DMS53 treated with DMSO at 0.1 percent for 48 hours (cell line): ENCODE measurements at regions not wholly inside any gene's neighbourhood (a gene's known extent, or its start where the extent isn't known, plus 50 kb on each side); places are given as distances from the start of the nearest gene placed in this dataset.
"Not testable (repeated sequence)": the region's sequence is repeated elsewhere in the genome, so short reads cannot be mapped to it uniquely, and the experiment has no call there.

Experiments used
- DNase-seq: peaks from one replicate; lab custom pipeline; 2025; ENCODE audit not compliant: unreplicated experiment; lab: John Stamatoyannopoulos, UW

DNA sequence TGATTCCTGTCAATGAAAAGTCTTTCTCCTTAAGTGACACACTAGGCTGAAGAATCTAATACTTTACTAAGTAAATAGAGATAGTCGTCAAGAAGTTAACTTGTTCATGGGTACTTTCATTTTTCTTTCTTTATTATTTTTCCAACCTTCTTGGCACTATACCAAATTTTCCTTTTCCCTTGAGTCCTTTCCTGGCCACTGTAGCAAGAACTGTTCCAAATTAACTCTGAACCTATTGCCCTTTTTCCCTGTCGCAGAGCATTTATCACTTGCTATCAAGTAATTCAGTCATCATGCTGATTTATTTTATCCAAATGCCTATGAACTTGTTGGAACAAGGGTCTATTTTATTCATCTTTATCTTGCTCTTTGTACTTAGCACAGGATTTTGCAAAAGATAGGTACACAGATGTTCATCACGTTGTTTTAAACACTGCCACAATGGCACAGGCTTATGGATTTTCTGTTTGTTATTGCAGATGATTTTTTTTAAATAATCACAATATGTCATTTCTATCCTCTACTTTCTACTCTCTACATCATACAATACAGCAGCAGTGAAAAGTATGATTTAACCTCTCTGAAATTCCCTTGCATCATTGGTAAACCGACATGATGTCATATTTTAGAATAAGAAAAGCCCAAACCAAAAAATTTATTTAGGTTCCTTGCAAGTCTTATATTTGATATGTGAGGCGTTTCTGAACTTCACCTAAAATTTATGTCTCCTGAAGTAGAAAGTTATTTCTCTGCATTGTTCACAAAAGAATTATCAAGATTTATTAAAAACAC, 2352.3 kb downstream of the PCDH7 start:
- no peak for DNase-seq

DNA sequence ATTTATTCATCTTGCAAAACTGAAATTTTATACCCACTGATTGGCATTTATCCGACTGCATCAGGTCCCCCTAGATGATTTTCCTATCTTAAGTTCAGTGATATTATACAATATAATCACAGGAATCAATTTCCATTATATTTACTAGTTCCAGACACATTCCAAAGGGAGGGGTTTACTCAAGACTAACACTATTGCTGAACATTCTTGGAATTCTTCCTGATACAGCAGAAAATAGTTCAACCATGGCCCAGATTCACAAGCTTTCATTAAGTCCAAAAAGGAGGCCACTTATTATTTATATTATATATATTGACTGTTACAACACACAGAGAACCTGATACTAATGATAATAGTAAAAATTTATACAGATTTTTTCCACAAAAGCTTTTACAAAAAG, 2353.6 kb downstream of the PCDH7 start:
- DNase-seq = no peak

DNA sequence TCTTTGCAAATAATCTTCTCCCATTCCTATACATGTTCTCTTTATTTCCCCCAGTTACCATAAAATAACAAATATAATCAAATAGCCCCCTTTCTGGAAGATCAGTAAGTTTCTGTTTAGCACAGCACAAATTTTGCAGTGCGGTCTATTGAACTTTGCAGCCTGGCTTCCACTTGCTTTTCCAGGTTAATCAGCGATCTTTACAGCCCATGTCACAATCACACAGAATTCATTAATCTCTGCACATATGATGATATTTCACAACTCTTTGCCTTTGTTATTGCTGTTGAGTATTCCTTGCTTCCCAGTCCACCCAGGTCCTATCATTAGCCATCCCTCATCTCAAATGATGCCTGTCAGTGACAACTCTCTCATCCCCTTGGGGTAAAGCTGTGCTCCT, 2358.0 kb downstream of the PCDH7 start:
- DNase-seq = no peak

DNA sequence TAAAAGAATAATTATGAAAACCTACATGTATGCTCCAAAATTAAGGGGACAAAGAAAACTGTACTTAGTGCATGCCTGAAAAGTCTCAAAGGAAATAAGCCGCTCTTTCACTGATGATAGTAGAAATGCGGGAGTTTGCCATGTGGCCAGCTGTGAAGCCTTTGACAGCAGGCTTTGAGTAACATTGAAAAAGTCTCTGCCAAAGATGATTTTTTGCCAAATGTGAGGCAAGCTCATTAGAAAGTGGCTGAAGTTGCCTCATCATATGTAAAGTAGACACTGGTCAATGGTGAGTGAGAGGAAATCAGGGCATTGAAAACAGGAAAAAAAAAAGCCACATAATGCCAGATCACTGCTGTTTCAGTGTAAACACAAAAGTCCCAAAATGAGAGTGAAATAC, 2360.1 kb downstream of the PCDH7 start:
- no peak for DNase-seq

DNA sequence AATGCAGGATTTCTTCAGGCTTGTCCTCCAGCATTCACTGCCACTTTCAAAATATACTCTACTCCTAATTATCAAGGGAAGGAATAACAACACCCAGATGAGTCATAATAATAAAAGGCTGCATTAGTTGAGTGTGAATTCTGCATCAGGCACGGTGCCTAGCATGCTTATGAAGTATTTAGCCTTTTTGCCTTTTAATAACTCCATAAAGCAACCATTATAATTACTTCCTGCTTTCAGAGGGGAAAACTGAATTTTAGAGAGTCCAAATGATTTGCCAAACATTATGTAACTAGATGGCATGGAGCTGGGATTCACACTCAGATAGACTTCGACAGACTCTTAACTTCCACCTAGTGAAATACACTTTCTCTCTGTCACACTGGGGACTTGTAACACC, 2365.5 kb downstream of the PCDH7 start:
- no peak for DNase-seq

DNA sequence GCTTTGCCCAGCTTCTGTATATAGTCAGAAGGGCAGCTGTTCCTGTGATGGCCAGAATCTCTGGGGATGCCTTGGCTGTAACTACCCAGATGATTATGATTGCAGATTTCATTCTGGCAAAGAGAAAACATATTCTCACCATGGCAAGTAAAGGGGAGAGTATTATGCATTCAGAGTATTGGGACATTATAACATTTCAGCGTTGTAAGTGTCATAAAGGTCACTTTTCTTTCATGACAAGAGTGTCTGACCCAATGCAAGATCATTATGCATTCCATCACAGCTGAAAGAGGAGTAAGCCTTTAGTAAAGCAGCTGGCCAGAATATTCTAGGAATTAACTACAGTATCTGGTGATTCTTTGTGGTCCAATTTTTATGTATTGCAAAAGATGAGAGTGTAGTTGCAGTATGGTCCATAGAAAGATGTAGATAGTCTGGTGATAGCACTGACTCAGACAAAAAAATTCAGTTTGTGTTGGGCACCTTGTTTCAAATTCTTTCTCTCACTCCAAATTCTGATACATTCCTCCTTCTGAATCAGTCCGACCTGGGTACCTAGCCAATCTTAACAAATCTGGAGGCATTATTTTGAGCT, 2366.3 kb downstream of the PCDH7 start:
- no peak for DNase-seq

DNA sequence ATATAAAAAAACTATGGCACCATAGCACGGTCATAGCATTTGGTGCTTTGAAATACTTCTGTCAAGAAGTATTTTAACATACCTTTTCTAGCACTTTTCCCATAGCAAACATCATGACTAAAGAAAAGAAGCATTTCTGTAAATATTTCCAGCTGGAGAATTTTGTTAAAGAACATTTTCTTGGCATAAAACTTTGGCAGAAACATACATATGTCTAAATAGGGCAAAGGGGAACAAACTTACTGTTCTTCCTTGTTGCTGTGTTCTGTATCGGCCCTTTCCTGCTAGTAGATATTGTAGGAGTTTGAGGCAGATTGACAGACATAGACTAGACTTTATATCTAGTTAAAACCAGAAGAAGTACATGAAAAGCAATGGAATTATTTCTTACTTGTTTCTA, 2368.5 kb downstream of the PCDH7 start:
- no peak for DNase-seq

DNA sequence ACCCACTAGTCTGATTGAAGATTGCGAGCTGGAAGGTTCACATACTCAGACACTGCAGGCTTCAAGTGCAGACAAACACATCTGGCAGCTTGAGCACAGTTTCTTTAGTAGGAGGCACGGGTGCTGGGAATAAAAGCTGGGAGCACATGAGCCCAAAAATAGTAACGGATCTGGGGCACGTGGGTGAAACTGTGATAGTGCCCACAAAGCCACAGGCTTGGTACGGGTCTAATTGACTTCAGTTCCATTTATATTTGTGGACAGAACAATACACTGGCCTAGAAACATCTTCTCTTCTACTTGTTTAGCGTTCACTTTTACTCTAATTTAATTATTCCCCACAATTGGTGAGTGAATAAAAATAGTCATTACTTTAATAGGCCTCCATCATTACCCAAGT, 2370.7 kb downstream of the PCDH7 start:
- DNase-seq = no peak

DNA sequence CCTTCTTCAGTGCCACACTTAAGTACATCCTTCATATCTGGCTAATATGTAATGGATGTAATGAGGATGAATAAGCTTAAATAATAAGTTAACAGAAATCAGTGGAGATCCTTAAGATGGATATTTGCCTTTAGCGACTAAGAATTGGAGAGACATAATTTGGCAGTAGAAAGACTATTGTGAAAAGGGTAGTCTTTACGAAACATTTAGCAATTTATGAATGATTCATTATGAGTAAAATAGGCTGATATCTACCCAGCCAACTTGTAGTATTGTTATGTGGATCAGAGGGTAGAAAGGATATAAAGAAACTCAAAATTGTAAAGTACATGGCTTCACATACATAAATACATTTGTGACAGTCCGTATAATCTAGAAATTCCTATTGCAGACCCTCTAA, 2371.8 kb downstream of the PCDH7 start:
- no peak for DNase-seq

DNA sequence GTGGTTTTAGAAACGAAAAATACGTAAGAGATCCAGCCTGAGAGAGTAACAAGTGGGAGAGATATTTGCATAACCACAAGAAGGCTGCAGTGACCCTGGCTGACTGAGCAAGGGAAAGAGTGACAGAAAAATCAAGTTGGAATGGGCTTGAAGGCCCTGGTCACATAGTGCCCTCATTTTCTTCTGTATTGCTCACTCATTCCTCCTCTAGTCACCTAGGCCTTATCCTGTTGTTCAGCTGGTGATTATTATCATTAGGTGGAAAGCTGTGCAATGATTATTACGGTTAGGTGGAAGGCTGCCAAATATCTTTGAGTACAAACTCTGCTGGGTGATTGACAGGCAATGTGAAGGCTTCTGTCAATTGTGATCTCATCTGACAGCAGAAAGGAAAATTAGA, 2384.1 kb downstream of the PCDH7 start:
- DNase-seq = no peak

DNA sequence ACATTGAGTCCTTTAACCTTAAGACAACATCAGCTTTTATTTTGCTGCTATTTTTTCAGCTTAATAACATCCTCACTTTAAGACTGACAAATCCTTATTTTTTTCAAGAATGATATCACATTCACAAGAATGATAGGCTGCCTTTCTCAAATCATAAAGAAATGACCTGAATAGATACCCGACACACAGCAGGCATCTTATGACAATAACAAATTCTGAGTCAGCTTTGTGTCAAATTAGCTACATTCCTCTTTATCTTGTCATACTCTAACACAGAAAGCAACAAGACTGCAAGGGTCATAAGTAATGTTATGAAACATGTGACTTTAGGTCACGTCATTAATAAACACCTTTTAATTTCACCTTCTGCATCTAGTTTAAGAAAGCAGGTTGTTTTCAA, 2387.6 kb downstream of the PCDH7 start:
- DNase-seq = no peak

DNA sequence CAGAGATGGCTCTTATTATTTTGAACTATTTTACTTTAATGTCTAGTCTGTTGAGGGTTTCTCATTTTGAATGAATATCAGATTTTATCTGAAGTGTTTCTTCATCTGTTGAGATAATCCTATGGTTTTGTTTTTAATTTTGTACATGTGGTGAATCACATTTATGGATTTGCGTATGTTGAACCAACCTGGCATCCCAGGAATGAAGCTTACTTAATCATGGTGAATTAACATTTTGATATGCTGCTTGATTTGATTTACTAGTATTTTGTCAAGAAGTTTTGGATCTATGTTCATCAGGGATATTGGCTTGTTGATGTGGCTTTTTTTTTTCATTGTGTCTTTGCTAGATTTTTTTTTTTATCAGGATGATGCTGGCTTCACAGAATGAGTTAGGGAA, 2390.9 kb downstream of the PCDH7 start:
- no peak for DNase-seq

DNA sequence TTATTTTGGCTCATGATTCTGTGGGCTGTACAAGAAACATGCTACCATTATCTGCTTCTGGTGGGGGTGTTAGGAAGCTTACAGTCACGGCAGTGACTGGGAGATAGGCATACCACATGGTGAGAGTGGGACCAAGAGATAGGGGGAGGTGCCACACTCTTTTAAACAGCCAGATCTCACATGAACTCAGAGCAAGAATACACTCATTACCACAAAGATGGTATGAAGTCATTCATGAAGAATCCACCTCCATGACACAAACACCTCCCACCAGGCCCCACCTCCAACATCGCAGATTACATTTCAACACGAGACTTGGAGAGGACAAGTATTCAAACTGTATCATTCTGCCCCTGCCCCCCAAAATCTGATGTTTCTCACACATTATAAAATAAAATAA, 2396.7 kb downstream of the PCDH7 start:
- DNase-seq = no peak

DNA sequence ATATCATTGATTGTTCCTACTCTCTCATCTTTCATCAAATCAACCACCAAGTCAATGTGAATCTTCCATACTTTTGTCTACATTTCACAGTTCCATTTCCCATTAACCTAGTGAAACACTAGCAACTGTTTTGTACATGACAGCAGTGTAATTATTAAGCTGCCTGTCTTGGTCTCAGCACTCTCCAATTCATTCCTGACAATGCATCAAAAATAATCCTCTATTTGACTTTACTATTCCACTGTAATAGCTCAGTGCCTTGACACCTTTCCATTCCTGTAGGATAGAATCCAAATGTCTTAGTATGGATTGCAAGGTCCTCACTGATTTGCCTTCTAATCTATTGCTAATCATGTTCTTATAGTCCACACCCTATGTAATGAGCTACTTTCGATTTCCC, 2405.8 kb downstream of the PCDH7 start:
- no peak for DNase-seq

DNA sequence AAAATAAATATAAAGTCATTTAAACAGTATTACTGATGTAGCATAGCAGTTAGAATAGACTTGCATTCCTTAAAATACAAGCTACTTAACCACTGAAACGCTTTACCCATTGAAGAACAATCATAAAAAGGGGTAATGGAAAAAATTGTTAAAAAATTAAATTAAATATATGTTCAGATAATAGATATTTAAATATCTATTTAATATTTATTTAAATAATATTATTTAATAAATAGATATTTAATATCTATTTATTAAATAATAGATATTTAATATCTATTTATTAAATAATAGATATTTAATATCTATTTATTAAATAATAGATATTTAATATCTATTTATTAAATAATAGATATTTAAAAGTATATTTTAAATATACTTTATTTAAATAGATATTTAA, 2410.5 kb downstream of the PCDH7 start:
- DNase-seq = not testable (repeated sequence)

DNA sequence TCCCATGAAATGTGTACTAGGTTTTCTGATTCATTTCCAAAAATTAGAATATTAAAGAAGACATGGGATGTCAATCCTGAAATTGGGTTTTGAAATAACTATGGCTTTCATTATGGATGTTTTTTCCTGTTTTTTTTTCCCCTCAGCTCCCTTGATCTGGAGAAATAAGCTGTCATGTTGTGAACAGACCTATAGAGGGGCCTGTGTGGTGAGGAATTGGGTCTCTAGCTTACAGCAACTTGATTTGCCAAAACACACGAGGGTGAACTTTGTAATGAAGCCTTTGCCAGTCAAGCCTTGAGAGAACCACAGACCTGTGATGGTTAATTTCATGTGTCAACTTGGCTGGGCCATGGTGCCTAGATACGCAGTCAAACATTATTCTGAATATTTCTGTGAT, 2413.6 kb downstream of the PCDH7 start:
- no peak for DNase-seq

DNA sequence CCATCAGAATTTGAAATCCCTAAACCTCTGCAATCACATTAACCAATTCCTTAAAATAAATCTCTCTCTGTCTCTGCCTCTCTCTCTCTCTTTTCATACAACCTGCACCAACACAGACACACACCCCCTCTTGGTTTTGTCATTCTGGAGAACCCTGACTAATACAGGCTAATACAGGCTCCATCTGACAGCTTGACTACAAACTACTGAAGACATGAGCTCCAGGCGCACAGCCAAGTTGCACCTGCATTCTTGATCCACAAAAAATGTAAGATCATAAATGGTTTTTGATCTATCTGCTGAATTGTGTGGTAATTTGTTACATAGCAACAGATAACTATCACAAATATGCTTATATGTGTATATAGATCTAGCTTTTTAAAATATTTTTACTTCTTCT, 2414.2 kb downstream of the PCDH7 start:
- no peak for DNase-seq

DNA sequence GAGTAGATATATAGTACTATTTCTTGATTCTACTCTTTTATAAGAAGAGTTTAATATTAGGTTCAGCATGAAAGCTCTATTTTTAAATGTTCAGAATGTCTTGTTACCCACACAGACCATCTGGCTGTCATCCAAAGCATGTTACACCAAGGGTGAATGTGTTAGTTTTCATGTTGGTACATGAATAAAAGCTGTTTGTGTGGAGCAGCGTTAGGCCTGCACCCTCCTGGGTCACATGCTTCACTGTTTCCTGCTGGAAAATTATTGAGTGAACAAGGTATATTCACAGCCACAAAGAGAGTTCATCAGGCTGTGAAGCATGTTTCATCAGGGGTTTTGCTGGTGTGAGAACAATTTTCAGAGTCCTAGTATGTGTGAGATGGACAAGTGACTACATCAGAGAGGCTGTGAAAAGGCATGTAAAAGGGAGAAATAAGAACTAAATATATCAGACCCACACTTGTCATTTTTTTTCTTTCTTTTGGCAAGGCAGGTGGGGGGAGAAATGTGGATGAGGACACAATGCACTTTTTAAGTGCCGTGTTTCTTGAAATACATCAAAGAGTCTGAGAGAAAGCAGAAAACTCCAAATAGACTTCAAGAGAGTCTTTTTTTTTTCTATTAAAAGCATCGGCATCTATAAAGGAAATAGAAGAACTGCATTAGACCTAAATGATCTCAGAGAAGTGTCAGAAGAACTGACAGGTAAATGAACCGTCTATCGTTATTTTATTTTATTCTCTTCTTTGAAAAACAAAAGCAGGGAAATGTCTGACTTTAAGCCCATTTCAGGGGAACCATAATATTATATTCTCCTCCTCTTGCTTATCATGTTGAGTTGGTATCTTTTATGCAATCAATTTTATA, 2429.7 kb downstream of the PCDH7 start:
- DNase-seq = no peak

DNA sequence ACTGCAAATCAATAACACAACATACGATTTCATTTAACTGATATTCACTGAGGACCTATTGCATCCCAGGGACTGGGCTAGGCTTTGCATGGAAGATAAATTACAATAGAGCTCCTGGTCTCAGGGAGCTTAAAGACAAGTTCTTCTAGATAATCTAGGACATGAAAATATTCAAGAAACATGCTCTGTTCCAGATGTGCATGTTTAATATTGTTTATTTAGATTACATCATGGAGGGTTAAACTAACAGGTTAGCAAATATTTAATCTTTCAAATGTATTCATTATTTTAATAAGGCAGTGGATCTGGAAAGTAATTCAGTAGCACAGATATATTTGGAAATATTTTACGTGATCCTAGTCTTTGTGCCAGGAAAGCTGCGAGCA, 2430.3 kb downstream of the PCDH7 start:
- no peak for DNase-seq

DNA sequence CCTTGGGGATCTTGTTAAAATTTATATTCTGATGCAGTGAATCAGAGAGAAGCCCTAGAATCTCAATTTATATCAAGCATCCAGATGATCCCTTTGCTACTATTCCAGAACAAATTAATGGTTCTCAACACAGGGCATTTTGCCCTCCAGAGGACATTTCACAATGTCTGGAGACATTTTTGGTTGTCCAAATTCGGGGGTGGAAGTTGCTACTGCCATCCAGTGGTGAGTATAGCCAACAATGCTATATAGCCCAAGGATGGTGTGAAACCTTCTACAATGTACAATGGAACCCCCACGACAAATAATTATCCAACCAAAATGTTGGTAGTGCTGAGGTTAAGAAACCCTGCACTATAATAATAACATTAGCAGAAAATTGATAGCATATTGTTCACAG, 2440.0 kb downstream of the PCDH7 start:
- no peak for DNase-seq

DNA sequence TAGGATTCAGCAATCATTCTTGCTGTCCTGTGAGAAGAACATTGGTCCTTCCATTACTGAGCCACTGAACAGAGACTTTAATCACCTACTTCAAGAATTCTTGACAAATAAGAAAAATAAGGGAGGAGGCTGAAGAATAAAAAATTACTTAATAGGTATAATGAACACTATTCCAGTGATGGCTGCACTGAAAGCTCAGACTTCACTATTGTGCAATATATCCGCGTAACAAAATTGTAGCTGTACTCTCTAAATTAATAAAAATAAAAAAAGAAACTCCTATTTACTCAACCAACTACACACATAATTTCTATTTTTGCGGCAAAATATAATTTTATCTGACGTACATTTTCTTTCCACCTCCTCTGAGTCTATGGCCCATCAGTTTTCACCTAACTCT, 2441.0 kb downstream of the PCDH7 start:
- DNase-seq = no peak

DNA sequence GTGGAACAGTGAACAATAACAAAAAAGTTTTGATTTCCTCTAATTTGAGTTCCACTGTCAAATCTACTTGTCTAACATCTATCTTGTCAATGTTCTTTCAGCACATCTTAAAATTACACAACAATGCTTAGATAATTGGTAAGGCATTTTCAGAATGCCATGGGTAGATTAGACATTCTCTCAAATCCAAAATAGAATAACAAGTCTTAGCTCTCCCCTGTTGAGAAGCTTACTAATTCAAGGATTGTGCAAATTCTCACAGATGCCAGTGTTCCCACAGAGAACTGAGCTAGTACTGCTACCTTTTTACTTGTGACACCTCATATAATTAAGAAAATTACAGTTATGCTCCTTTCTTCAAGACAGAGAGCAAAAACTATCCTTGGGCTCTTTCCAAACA, 2442.0 kb downstream of the PCDH7 start:
- no peak for DNase-seq
